NT2/D1 (cell line): ENCODE measurements at regions not wholly inside any gene's neighbourhood (a gene's known extent, or its start where the extent isn't known, plus 50 kb on each side); places are given as distances from the start of the nearest gene placed in this dataset.

Experiments used
- SUZ12 ChIP-seq: IDR thresholded peaks from 2 replicates; pipeline ENCODE4 v1.6.1; 2011; ENCODE audit not compliant: insufficient read length, insufficient read depth; ENCODE audit errors: extremely low read depth
- YY1 ChIP-seq: IDR thresholded peaks from 2 replicates; pipeline ENCODE4 v1.6.1; 2011; ENCODE audit not compliant: insufficient read length, insufficient read depth
- ZNF274 ChIP-seq: IDR thresholded peaks from 2 replicates; pipeline ENCODE4 v1.6.1; 2011; ENCODE audit warnings: mild to moderate bottlenecking, low read depth, low read length

DNA sequence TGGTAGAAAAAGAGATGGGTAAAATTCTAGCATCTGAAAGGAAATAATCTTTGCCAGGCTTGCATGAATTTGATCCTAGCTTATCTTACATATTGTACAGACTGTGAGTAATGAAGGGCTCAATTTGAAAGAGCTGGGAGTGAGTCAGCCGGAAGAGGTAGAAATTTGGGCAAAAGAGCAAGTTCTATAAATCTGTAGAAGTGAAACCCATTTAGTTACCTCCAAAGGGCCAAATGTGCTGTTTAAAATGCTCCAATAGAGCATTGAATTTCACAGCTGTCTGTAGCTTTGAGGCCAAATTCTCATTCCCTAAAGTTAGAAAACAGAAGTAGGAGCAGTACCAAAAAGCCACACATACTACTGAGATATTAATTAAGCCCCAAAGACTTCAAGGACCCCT, 466.1 kb downstream of the BTBD3 start:
- TF ChIP-seq ZNF274 (no peak), YY1 (no peak), SUZ12 (no peak)
